ENCODE measurements at regions not wholly inside any gene's neighbourhood (a gene's known extent, or its start where the extent isn't known, plus 50 kb on each side); places are given as distances from the start of the nearest gene placed in this dataset.

- TF ChIP-seq RARB (CRISPR knock-in tag; IDR thresholded peaks at IDR 0.05) (no peak), PPARA (CRISPR knock-in tag; IDR thresholded peaks at IDR 0.05; ENCODE audit: borderline replicate concordance) (no peak), PATZ1 (CRISPR knock-in tag; IDR thresholded peaks at IDR 0.05; ENCODE audit: borderline replicate concordance) (no peak), ARNTL (CRISPR knock-in tag; IDR thresholded peaks at IDR 0.05; ENCODE audit: borderline replicate concordance, low read depth) (no peak), CSDC2 (CRISPR knock-in tag; IDR thresholded peaks at IDR 0.05) (no peak), ZNF70 (CRISPR knock-in tag; IDR thresholded peaks at IDR 0.05) (no peak), OSR1 (CRISPR knock-in tag; IDR thresholded peaks at IDR 0.05) (no peak), CSRNP3 (CRISPR knock-in tag; IDR thresholded peaks at IDR 0.05) (no peak), ISL1 (CRISPR knock-in tag; IDR thresholded peaks at IDR 0.05) (no peak), TSHZ2 (CRISPR knock-in tag; IDR thresholded peaks at IDR 0.05) (no peak), BACH2 (CRISPR knock-in tag; IDR thresholded peaks at IDR 0.05; ENCODE audit: borderline replicate concordance) (no peak), ZFP3 (CRISPR knock-in tag; IDR thresholded peaks at IDR 0.05) (no peak), ZFP30 (CRISPR knock-in tag; IDR thresholded peaks at IDR 0.05) (no peak), ZNF565 (CRISPR knock-in tag; conservative IDR thresholded peaks at IDR 0.05; ENCODE audit: low read depth) (no peak)
Measured at GRCh38 chr1:193519922-193520321, 333.5 kb upstream of the B3GALT2 start.
